Large intestine (tissue), 3 donors: ENCODE measurements at regions not wholly inside any gene's neighbourhood (a gene's known extent, or its start where the extent isn't known, plus 50 kb on each side); places are given as distances from the start of the nearest gene placed in this dataset.

Source experiments
- DNase-seq, 2 donors: peaks; one replicate each; pipeline versions ENCODE4 v3.0.0 to v3.0.0-alpha.2; 2013
- H3K27ac ChIP-seq: one replicate; pipeline ENCODE4 v1.5.1; 2013; ENCODE audit warnings: low read length
- H3K27me3 ChIP-seq: 2 replicates; pipeline ENCODE4 v1.6.1; 2013; ENCODE audit warnings: low read length; ENCODE audit not compliant: control insufficient read depth, insufficient read depth
- H3K36me3 ChIP-seq: 2 replicates; pipeline ENCODE4 v1.6.1; 2013; ENCODE audit warnings: low read length; ENCODE audit not compliant: control insufficient read depth, insufficient read depth
- H3K4me1 ChIP-seq: one replicate; pipeline ENCODE4 v1.6.1; 2013; ENCODE audit warnings: low read length; ENCODE audit not compliant: control insufficient read depth, insufficient read depth
- H3K4me3 ChIP-seq: one replicate; pipeline ENCODE4 v1.5.1; 2013; ENCODE audit warnings: low read length
- H3K9me3 ChIP-seq: one replicate; pipeline ENCODE4 v1.6.1; 2013; ENCODE audit warnings: mild to moderate bottlenecking, low read depth, low read length, moderate library complexity; ENCODE audit not compliant: control insufficient read depth
- WGBS: methylation state at CpG from one replicate; pipeline ENCODE4 v1.1.5; 2013; ENCODE audit warnings: low lambda C conversion rate; ENCODE audit not compliant: insufficient coverage; 5-methylcytosine and 5-hydroxymethylcytosine counted together

DNA sequence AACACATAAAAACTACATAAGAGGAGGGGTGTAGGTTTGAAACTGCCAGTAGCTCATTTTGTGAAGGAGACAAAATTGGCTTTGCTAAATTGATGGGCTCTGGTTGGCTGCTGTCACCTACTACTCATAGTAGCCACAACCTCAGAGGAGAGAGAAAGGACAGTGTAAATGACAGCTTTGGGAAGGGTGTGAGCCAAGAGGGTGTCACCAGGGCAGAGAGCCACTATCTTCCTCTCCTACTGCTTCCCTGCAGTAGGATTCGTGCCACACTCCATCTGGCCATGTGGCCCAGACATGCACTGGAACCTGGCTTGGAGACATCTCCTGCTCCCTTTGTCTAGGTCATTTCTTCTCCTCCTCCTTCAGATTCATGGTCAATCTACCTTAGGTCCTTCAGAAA lies 455.9 kb downstream of the ENC1 start:
- no peak for DNase-seq
- no peak overlapping the region for H3K4me3 ChIP-seq
- H3K27me3 ChIP-seq = no peaks in the 10 kb centered on the region
- H3K9me3 ChIP-seq = no peaks in the 10 kb centered on the region
- H3K4me1 ChIP-seq = no peaks in the 10 kb centered on the region
- no peak overlapping the region for H3K27ac ChIP-seq
- H3K36me3 ChIP-seq = no peaks in the 10 kb centered on the region
- WGBS = no CpG with 5 or more reads among the region's 1 CpG

- DNase-seq = no peak
Observed at GRCh38 chr5:74183041-74183440, 457.5 kb downstream of the ENC1 start.

GRCh38 chr5:74182603-74183002 lies 457.9 kb downstream of the ENC1 start:
- no peak overlapping the region for H3K27ac ChIP-seq
- 100% methylated on average over 1 of the region's 6 CpGs for WGBS

More at GRCh38 chr5:74183041-74183440, 457.5 kb downstream of the ENC1 start:
- Histone ChIP-seq H3K4me1 (peaks cover 3% of the 10 kb centered on the region), H3K4me3 (no peak overlapping the region), H3K27me3 (no peaks in the 10 kb centered on the region), H3K9me3 (no peaks in the 10 kb centered on the region), H3K27ac (no peak overlapping the region), H3K36me3 (no peaks in the 10 kb centered on the region)
- WGBS = no CpG with 5 or more reads among the region's 8 CpGs

DNA sequence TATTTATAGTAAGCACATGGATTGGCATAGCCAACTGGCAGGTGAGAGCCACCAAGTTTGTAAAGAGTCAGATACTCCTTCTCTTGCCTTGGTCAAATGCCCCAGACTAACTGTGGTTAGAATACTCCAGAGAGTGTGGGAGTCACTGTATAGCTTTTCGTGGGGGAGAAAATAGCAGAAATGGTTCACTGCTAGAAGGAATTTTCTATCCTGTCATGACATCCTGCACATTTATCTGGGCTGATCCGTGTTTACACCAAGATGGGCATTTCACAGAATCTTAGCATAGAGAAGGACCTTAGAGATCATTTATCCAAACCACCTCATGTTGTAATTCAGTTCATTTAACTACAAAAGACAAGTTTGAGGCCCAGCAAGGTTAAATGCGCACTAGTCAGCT lies 460.8 kb downstream of the ENC1 start:
- Histone ChIP-seq H3K4me1 (peaks cover 3% of the 10 kb centered on the region), H3K36me3 (no peaks in the 10 kb centered on the region), H3K27me3 (no peaks in the 10 kb centered on the region), H3K27ac (no peak overlapping the region), H3K4me3 (no peak overlapping the region), H3K9me3 (no peaks in the 10 kb centered on the region)
- WGBS = 100% methylated on average over 1 of the region's 3 CpGs
- no peak for DNase-seq

More at GRCh38 chr5:74182603-74183002, 457.9 kb downstream of the ENC1 start:
- Histone ChIP-seq H3K9me3 (no peaks in the 10 kb centered on the region), H3K4me3 (no peak overlapping the region), H3K27me3 (no peaks in the 10 kb centered on the region), H3K4me1 (peaks cover 3% of the 10 kb centered on the region), H3K36me3 (no peaks in the 10 kb centered on the region)
- DNase-seq = no peak

DNA sequence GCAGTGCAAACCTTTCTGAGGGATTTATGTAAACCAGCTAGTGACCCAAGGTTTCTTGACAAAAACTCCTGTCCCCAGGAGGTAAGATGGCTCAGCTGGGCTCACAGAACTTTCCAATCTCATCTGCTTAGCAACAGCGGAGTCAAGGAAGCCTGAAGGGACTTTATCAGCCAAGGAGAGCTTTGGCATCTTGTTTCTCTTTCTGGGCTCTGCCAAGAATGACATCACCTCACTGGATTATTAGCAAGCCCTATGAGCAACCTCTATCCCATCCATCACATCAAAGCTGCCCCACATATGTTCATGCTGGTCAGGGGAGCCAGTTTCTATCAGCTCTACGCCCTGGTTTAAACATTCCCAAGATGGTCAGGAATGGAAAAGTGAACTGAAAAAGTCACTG lies 461.3 kb downstream of the ENC1 start:
- peak in 1 of 2 donors; percentile 31 for DNase-seq
- no CpG with 5 or more reads among the region's 2 CpGs for WGBS
- Histone ChIP-seq H3K36me3 (no peaks in the 10 kb centered on the region), H3K9me3 (no peaks in the 10 kb centered on the region), H3K4me3 (no peak overlapping the region), H3K27me3 (no peaks in the 10 kb centered on the region), H3K27ac (no peak overlapping the region), H3K4me1 (peaks cover 3% of the 10 kb centered on the region)

- DNase-seq = no peak
- Histone ChIP-seq H3K27me3 (no peaks in the 10 kb centered on the region), H3K4me3 (no peak overlapping the region), H3K27ac (no peak overlapping the region), H3K9me3 (no peaks in the 10 kb centered on the region), H3K4me1 (peaks cover 3% of the 10 kb centered on the region), H3K36me3 (no peaks in the 10 kb centered on the region)
- no CpG with 5 or more reads among the region's 3 CpGs for WGBS
Observed at GRCh38 chr5:74177961-74178360, 462.6 kb downstream of the ENC1 start.

- no peak overlapping the region for H3K27ac ChIP-seq
- peaks cover 3% of the 10 kb centered on the region for H3K4me1 ChIP-seq
- no peaks in the 10 kb centered on the region for H3K36me3 ChIP-seq
- H3K4me3 ChIP-seq = no peak overlapping the region
- WGBS = 100% methylated on average over 1 of the region's 1 CpG
- no peak for DNase-seq
- H3K27me3 ChIP-seq = no peaks in the 10 kb centered on the region
- no peaks in the 10 kb centered on the region for H3K9me3 ChIP-seq
Observed at GRCh38 chr5:74174366-74174765, 466.2 kb downstream of the ENC1 start.

DNA sequence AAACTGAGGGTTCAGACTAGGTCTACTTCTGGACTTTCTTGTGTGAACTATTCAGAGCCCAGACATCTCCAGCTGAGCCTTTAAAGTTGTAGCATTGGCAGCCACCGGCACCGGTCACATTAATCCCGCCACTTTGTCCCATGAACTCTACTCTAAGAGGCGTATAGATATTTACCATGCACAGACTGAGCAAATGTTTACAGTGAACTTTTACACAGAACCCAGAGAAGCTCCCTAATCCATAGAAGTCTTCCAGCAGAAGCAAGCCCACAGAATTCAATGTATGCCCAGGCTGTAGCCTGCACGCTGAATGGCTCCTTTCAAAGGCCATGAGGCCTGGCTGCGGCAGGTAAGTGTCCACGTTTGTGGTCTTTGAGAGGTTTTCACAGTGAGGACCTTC lies 466.9 kb downstream of the ENC1 start:
- no peaks in the 10 kb centered on the region for H3K27me3 ChIP-seq
- WGBS = no CpG with 5 or more reads among the region's 7 CpGs
- H3K27ac ChIP-seq = no peak overlapping the region
- H3K4me1 ChIP-seq = no peaks in the 10 kb centered on the region
- no peak overlapping the region for H3K4me3 ChIP-seq
- DNase-seq = no peak
- no peaks in the 10 kb centered on the region for H3K36me3 ChIP-seq
- no peaks in the 10 kb centered on the region for H3K9me3 ChIP-seq

GRCh38 chr5:74173241-74173640 lies 467.3 kb downstream of the ENC1 start:
- H3K4me1 ChIP-seq = no peaks in the 10 kb centered on the region
- no peak overlapping the region for H3K4me3 ChIP-seq
- H3K36me3 ChIP-seq = no peaks in the 10 kb centered on the region
- WGBS = no CpG with 5 or more reads among the region's 7 CpGs
- H3K9me3 ChIP-seq = no peaks in the 10 kb centered on the region
- no peak for DNase-seq
- H3K27me3 ChIP-seq = no peaks in the 10 kb centered on the region
- no peak overlapping the region for H3K27ac ChIP-seq

GRCh38 chr5:74169701-74170100 lies 470.8 kb downstream of the ENC1 start:
- H3K36me3 ChIP-seq = no peaks in the 10 kb centered on the region
- WGBS = 70% methylated on average over 2 of the region's 2 CpGs
- no peaks in the 10 kb centered on the region for H3K9me3 ChIP-seq
- H3K27me3 ChIP-seq = no peaks in the 10 kb centered on the region
- no peak for DNase-seq
- H3K27ac ChIP-seq = no peak overlapping the region
- no peak overlapping the region for H3K4me3 ChIP-seq
- no peaks in the 10 kb centered on the region for H3K4me1 ChIP-seq

GRCh38 chr5:74167930-74168315 lies 472.6 kb downstream of the ENC1 start:
- H3K4me1 ChIP-seq = no peaks in the 10 kb centered on the region
- H3K27ac ChIP-seq = no peak overlapping the region
- H3K4me3 ChIP-seq = no peak overlapping the region
- no peaks in the 10 kb centered on the region for H3K9me3 ChIP-seq
- no peaks in the 10 kb centered on the region for H3K27me3 ChIP-seq
- no peaks in the 10 kb centered on the region for H3K36me3 ChIP-seq
- WGBS = no CpG with 5 or more reads among the region's 4 CpGs
- DNase-seq = no peak
